ENCODE measurements at regions not wholly inside any gene's neighbourhood (a gene's known extent, or its start where the extent isn't known, plus 50 kb on each side); places are given as distances from the start of the nearest gene placed in this dataset.

GRCh38 chrX:39909996-39910395, 187.8 kb downstream of the BCOR start:
- DNase-seq (ENCODE audit: low spot score): no peak
- no peak for ATAC-seq (ENCODE audit: low FRiP score)

GRCh38 chrX:39910651-39911050, 187.1 kb downstream of the BCOR start:
- no peak for DNase-seq (ENCODE audit: low spot score)

More at GRCh38 chrX:39909996-39910395, 187.8 kb downstream of the BCOR start:
- no peak for TF ChIP-seq CTCF (IDR thresholded peaks at IDR 0.05)

GRCh38 chrX:39911278-39911897, 186.4 kb downstream of the BCOR start:
- no peak for DNase-seq (ENCODE audit: low spot score)
- ATAC-seq (ENCODE audit: low FRiP score): no peak
- no peak for TF ChIP-seq CTCF (IDR thresholded peaks at IDR 0.05)

More at GRCh38 chrX:39910651-39911050, 187.1 kb downstream of the BCOR start:
- no peak for TF ChIP-seq CTCF (IDR thresholded peaks at IDR 0.05)
- ATAC-seq (ENCODE audit: low FRiP score): no peak

GRCh38 chrX:39912126-39912525, 185.6 kb downstream of the BCOR start:
- TF ChIP-seq CTCF (IDR thresholded peaks at IDR 0.05): no peak
- no peak for DNase-seq (ENCODE audit: low spot score)
- ATAC-seq (ENCODE audit: low FRiP score): no peak

GRCh38 chrX:39915081-39915480, 182.7 kb downstream of the BCOR start:
- ATAC-seq (ENCODE audit: low FRiP score) (no peak), DNase-seq (ENCODE audit: low spot score) (no peak)
- TF ChIP-seq CTCF (IDR thresholded peaks at IDR 0.05): no peak

- TF ChIP-seq CTCF (IDR thresholded peaks at IDR 0.05): no peak
- no peak for ATAC-seq (ENCODE audit: low FRiP score)
- peak; percentile 13 for DNase-seq (ENCODE audit: low spot score)
These were observed 182.2 kb downstream of the BCOR start for GRCh38 chrX:39915596-39915995.

GRCh38 chrX:39921838-39922237, 175.9 kb downstream of the BCOR start:
- no peak for TF ChIP-seq CTCF (IDR thresholded peaks at IDR 0.05)
- DNase-seq (ENCODE audit: low spot score): no peak
- no peak for ATAC-seq (ENCODE audit: low FRiP score)
